WTC11 (cell line): ENCODE measurements at regions not wholly inside any gene's neighbourhood (a gene's known extent, or its start where the extent isn't known, plus 50 kb on each side); places are given as distances from the start of the nearest gene placed in this dataset.

Experiments
- ATAC-seq: fragments of 200-7000 bp; cut with Tn5 transposase; 2 replicates; pipeline ENCODE4 v1.10.0; 2021; ENCODE audit warnings: mild to moderate bottlenecking, moderate library complexity
- CTCF ChIA-PET: fragments of 300-600 bp; sonication (Branson Sonifier 250); formaldehyde crosslinking; loops from one replicate; lab custom pipeline; 2021; ENCODE audit warnings: antibody characterized with exemption; lab: Charles Lee
- POLR2A ChIA-PET: fragments of 350-600 bp; sonication (Branson Sonifier 250); formaldehyde crosslinking; loops from one replicate; lab custom pipeline; 2021; ENCODE audit warnings: antibody characterized with exemption; lab: Charles Lee
- DNase-seq: peaks from one replicate; pipeline ENCODE4 v3.0.0; 2021; ENCODE audit warnings: low spot score
- H3K27ac Mint-ChIP-seq: 2 replicates; pipeline ENCODE4 v1.8.0; 2021; ENCODE audit warnings: mixed read lengths
- H3K27me3 Mint-ChIP-seq: 2 replicates; pipeline ENCODE4 v1.8.0; 2021; ENCODE audit warnings: low read depth, mild to moderate bottlenecking, moderate library complexity, mixed read lengths
- H3K36me3 Mint-ChIP-seq: 2 replicates; pipeline ENCODE4 v1.8.0; 2021; ENCODE audit warnings: mixed read lengths
- H3K4me1 Mint-ChIP-seq: 2 replicates; pipeline ENCODE4 v1.8.0; 2022; ENCODE audit warnings: mixed read lengths
- H3K4me3 Mint-ChIP-seq: 2 replicates; pipeline ENCODE4 v1.8.0; 2021; ENCODE audit warnings: mild to moderate bottlenecking, moderate library complexity, mixed read lengths
- H3K9me3 Mint-ChIP-seq: 2 replicates; pipeline ENCODE4 v1.8.0; 2021; ENCODE audit warnings: mixed read lengths
- CBFB ChIP-seq: sonication (generic); formaldehyde crosslinking; IDR thresholded peaks from 2 replicates; pipeline ENCODE4 v1.8.1; 2022; ENCODE audit warnings: mild to moderate bottlenecking, low read depth, missing genetic modification reagents
- CTCF ChIP-seq: fragments of 200-600 bp; IDR thresholded peaks from 2 replicates; pipeline ENCODE4 v1.8.0; 2022; ENCODE audit warnings: antibody characterized with exemption
- EMX1 ChIP-seq: fragments of 250-450 bp; sonication (Bioruptor Pico); IDR thresholded peaks from 2 replicates; pipeline ENCODE4 v1.8.0; 2021; ENCODE audit warnings: mild to moderate bottlenecking
- ESRRA ChIP-seq: sonication (generic); formaldehyde crosslinking; IDR thresholded peaks from 2 replicates; pipeline ENCODE4 v1.8.1; 2022; ENCODE audit warnings: mild to moderate bottlenecking, missing genetic modification reagents, borderline replicate concordance
- ETV6 ChIP-seq: sonication (generic); formaldehyde crosslinking; IDR thresholded peaks from 2 replicates; pipeline ENCODE4 v1.8.1; 2022; ENCODE audit warnings: mild to moderate bottlenecking, missing genetic modification reagents
- FOXP4 ChIP-seq: sonication (generic); formaldehyde crosslinking; IDR thresholded peaks from 2 replicates; pipeline ENCODE4 v1.8.0; 2022; ENCODE audit warnings: mild to moderate bottlenecking, missing genetic modification reagents
- JAZF1 ChIP-seq: fragments of 250-450 bp; sonication (Bioruptor Pico); IDR thresholded peaks from 2 replicates; pipeline ENCODE4 v1.9.0; 2021; ENCODE audit warnings: moderate library complexity, mild to moderate bottlenecking, inconsistent platforms
- MLX ChIP-seq: sonication (generic); formaldehyde crosslinking; IDR thresholded peaks from 2 replicates; pipeline ENCODE4 v1.8.1; 2023; ENCODE audit warnings: mild to moderate bottlenecking, missing genetic modification reagents, moderate library complexity
- NR1H2 ChIP-seq: sonication (generic); formaldehyde crosslinking; IDR thresholded peaks from 2 replicates; pipeline ENCODE4 v1.9.0; 2021; ENCODE audit warnings: mild to moderate bottlenecking, moderate library complexity, missing genetic modification reagents
- NR3C1 ChIP-seq: sonication (generic); formaldehyde crosslinking; conservative IDR thresholded peaks from 2 replicates; pipeline ENCODE4 v1.8.1; 2023; ENCODE audit warnings: low read depth, mild to moderate bottlenecking, missing genetic modification reagents
- SOX15 ChIP-seq: fragments of 250-450 bp; sonication (Bioruptor Pico); IDR thresholded peaks from 2 replicates; pipeline ENCODE4 v1.9.0; 2021; ENCODE audit warnings: mild to moderate bottlenecking
- TP53 ChIP-seq: sonication (generic); formaldehyde crosslinking; IDR thresholded peaks from 2 replicates; pipeline ENCODE4 v1.8.1; 2023; ENCODE audit warnings: mild to moderate bottlenecking, missing genetic modification reagents
- ZNF219 ChIP-seq: sonication (generic); formaldehyde crosslinking; IDR thresholded peaks from 2 replicates; pipeline ENCODE4 v1.8.0; 2023; ENCODE audit warnings: missing genetic modification reagents, mild to moderate bottlenecking, borderline replicate concordance
- ZNF396 ChIP-seq: fragments of 250-450 bp; sonication (Bioruptor Pico); IDR thresholded peaks from 2 replicates; pipeline ENCODE4 v1.8.0; 2021; ENCODE audit warnings: mild to moderate bottlenecking, moderate library complexity, borderline replicate concordance
- TF ChIP-seq, protein P1 (sequence below): sonication (generic); formaldehyde crosslinking; IDR thresholded peaks from 2 replicates; pipeline ENCODE4 v1.8.0; 2022; ENCODE audit warnings: missing genetic modification reagents
- TF ChIP-seq, protein P2 (sequence below): sonication (generic); formaldehyde crosslinking; IDR thresholded peaks from 2 replicates; pipeline ENCODE4 v1.8.0; 2023; ENCODE audit warnings: missing genetic modification reagents, mild to moderate bottlenecking, borderline replicate concordance
- TF ChIP-seq, protein P3 (sequence below): sonication (generic); formaldehyde crosslinking; IDR thresholded peaks from 2 replicates; pipeline ENCODE4 v1.8.1; 2022; ENCODE audit warnings: missing genetic modification reagents, borderline replicate concordance

DNA sequence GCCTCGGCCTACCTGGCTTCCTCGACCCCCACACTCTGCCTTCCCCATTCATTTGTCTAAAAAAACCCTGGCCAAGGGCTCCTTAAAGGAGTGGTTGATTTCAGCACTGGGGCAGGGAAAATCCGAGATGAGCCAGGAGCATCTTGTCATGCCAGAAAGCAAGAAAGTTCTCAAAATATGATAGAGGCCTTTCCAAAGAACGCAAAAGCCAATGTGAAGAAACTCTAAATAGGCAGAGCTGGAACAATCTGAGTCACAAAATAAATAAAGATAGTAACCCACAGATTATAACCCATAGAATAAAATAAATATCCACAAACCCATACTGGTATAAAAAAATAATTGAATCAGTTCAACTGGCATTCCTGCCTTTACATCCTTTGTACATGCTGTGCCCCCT, 192.3 kb upstream of the SALL1 start (continued):
- TF ChIP-seq, protein P1, sequence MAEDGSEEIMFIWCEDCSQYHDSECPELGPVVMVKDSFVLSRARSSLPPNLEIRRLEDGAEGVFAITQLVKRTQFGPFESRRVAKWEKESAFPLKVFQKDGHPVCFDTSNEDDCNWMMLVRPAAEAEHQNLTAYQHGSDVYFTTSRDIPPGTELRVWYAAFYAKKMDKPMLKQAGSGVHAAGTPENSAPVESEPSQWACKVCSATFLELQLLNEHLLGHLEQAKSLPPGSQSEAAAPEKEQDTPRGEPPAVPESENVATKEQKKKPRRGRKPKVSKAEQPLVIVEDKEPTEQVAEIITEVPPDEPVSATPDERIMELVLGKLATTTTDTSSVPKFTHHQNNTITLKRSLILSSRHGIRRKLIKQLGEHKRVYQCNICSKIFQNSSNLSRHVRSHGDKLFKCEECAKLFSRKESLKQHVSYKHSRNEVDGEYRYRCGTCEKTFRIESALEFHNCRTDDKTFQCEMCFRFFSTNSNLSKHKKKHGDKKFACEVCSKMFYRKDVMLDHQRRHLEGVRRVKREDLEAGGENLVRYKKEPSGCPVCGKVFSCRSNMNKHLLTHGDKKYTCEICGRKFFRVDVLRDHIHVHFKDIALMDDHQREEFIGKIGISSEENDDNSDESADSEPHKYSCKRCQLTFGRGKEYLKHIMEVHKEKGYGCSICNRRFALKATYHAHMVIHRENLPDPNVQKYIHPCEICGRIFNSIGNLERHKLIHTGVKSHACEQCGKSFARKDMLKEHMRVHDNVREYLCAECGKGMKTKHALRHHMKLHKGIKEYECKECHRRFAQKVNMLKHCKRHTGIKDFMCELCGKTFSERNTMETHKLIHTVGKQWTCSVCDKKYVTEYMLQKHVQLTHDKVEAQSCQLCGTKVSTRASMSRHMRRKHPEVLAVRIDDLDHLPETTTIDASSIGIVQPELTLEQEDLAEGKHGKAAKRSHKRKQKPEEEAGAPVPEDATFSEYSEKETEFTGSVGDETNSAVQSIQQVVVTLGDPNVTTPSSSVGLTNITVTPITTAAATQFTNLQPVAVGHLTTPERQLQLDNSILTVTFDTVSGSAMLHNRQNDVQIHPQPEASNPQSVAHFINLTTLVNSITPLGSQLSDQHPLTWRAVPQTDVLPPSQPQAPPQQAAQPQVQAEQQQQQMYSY, result no peak
- TF ChIP-seq, all 79 proteins: peak for 0

DNA sequence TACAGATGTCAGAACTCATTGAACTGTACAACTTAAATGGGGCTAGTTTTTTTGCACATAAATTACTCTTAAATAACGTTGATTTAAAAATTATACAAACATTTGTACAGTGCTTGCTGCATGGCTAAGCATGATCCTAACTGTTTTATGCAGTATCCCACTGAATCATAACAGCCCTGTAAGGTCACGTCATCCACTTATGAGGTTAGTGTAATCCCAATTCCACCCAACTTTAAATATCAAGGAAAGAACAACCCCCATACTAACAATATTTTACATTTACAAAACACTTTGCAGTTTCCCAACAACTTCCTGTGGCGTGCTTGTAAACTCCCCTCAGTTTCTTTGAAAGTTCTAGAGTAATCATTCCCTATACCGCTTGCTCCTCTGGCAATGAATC, 190.1 kb upstream of the SALL1 start:
- no peak for TF ChIP-seq ZNF219 (CRISPR knock-in tag)
- peaks cover 3% of the 10 kb centered on the region; the same call in 1 of the 2 replicates for H3K9me3 Mint-ChIP-seq
- no peaks in the 10 kb centered on the region for H3K36me3 Mint-ChIP-seq
- DNase-seq (no peak), ATAC-seq (no peak)
- peaks cover 4% of the 10 kb centered on the region for H3K4me1 Mint-ChIP-seq
- H3K4me3 Mint-ChIP-seq, result no peak overlapping the region
- POLR2A ChIA-PET, result no interaction called here
- H3K27ac Mint-ChIP-seq, result no peak overlapping the region
- H3K27me3 Mint-ChIP-seq, result no peaks in the 10 kb centered on the region
- CTCF ChIA-PET, result interaction anchor here (0.6 kb wide), 1 partner anchor 106 kb away, joined by 4 read pairs; no protein-coding TSS in a partner anchor

GRCh38 chr16:51337662-51338061, 186.6 kb upstream of the SALL1 start:
- ATAC-seq (peak; percentile 84), DNase-seq (peak; percentile 40)
- Mint-ChIP-seq H3K4me3 (no peak overlapping the region), H3K27ac (no peak overlapping the region), H3K4me1 (peaks cover 4% of the 10 kb centered on the region), H3K9me3 (peaks cover 3% of the 10 kb centered on the region; the same call in 1 of the 2 replicates), H3K27me3 (peaks cover 3% of the 10 kb centered on the region; the same call in 1 of the 2 replicates), H3K36me3 (no peaks in the 10 kb centered on the region)
- POLR2A ChIA-PET, result no interaction called here
- CTCF ChIA-PET, result no interaction called here
- TF ChIP-seq FOXP4 (CRISPR knock-in tag), result no peak
- TF ChIP-seq SOX15 (CRISPR knock-in tag), result no peak
- no peak for TF ChIP-seq NR1H2
- no peak for TF ChIP-seq TP53 (CRISPR knock-in tag)
- TF ChIP-seq MLX, result no peak

DNA sequence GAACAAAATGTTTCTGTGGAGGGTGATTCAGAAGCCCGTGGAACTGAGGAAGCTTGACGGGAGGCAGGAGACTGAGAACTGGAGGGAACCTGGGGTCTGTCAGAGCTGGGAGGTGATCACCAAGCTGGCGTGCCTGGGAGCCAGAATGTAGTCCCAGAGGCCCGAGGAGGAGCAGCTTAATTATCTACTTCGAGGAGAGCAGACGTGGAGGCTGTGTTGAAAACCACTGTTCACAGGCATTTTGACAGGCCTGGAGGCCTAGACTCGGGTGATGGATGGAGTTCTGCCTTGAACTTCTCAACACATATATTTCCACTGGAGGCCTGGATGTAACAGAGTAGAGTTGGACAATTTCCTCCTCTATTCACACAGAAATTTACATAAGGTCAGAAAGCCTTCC, 177.7 kb upstream of the SALL1 start:
- H3K4me3 Mint-ChIP-seq, result no peak overlapping the region
- ATAC-seq (no peak), DNase-seq (no peak)
- no peak overlapping the region for H3K27ac Mint-ChIP-seq
- peaks cover 28% of the 10 kb centered on the region for H3K9me3 Mint-ChIP-seq
- ChIA-PET CTCF (no interaction called here), POLR2A (no interaction called here)
- no peaks in the 10 kb centered on the region for H3K4me1 Mint-ChIP-seq
- peaks cover 10% of the 10 kb centered on the region for H3K27me3 Mint-ChIP-seq
- H3K36me3 Mint-ChIP-seq, result peaks cover 29% of the 10 kb centered on the region
- TF ChIP-seq ESRRA (CRISPR knock-in tag) (no peak), ZNF396 (CRISPR knock-in tag) (no peak), JAZF1 (CRISPR knock-in tag) (no peak), CTCF (no peak), EMX1 (no peak), NR3C1 (CRISPR knock-in tag) (no peak), ETV6 (no peak), CBFB (CRISPR knock-in tag) (no peak)
- TF ChIP-seq, protein P2, sequence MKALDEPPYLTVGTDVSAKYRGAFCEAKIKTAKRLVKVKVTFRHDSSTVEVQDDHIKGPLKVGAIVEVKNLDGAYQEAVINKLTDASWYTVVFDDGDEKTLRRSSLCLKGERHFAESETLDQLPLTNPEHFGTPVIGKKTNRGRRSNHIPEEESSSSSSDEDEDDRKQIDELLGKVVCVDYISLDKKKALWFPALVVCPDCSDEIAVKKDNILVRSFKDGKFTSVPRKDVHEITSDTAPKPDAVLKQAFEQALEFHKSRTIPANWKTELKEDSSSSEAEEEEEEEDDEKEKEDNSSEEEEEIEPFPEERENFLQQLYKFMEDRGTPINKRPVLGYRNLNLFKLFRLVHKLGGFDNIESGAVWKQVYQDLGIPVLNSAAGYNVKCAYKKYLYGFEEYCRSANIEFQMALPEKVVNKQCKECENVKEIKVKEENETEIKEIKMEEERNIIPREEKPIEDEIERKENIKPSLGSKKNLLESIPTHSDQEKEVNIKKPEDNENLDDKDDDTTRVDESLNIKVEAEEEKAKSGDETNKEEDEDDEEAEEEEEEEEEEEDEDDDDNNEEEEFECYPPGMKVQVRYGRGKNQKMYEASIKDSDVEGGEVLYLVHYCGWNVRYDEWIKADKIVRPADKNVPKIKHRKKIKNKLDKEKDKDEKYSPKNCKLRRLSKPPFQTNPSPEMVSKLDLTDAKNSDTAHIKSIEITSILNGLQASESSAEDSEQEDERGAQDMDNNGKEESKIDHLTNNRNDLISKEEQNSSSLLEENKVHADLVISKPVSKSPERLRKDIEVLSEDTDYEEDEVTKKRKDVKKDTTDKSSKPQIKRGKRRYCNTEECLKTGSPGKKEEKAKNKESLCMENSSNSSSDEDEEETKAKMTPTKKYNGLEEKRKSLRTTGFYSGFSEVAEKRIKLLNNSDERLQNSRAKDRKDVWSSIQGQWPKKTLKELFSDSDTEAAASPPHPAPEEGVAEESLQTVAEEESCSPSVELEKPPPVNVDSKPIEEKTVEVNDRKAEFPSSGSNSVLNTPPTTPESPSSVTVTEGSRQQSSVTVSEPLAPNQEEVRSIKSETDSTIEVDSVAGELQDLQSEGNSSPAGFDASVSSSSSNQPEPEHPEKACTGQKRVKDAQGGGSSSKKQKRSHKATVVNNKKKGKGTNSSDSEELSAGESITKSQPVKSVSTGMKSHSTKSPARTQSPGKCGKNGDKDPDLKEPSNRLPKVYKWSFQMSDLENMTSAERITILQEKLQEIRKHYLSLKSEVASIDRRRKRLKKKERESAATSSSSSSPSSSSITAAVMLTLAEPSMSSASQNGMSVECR, result no peak
- TF ChIP-seq, protein P3, sequence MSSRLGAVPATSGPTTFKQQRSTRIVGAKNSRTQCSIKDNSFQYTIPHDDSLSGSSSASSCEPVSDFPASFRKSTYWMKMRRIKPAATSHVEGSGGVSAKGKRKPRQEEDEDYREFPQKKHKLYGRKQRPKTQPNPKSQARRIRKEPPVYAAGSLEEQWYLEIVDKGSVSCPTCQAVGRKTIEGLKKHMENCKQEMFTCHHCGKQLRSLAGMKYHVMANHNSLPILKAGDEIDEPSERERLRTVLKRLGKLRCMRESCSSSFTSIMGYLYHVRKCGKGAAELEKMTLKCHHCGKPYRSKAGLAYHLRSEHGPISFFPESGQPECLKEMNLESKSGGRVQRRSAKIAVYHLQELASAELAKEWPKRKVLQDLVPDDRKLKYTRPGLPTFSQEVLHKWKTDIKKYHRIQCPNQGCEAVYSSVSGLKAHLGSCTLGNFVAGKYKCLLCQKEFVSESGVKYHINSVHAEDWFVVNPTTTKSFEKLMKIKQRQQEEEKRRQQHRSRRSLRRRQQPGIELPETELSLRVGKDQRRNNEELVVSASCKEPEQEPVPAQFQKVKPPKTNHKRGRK (CRISPR knock-in tag), result no peak
